ENCODE measurements at regions not wholly inside any gene's neighbourhood (a gene's known extent, or its start where the extent isn't known, plus 50 kb on each side); places are given as distances from the start of the nearest gene placed in this dataset.

DNA sequence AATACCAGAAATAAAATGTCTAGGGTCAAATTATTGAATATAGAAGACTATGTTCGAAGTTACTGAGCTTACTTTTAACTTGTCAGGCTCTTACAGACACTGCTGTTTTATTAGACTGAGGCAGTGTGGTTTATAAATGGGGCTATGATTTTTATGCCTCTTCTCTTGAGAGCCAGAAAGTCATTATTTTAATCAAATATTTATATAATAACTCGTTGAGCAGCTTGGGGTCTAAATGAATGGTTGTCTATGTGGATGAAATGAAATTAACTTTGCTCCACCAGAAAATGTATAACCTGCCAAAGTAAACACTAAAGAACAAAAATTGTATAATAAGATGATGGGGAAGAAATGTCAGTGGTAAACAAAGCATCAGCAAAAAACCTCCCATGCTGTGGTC is 175.6 kb upstream of the THSD7A start:
- TF ChIP-seq, protein P1, sequence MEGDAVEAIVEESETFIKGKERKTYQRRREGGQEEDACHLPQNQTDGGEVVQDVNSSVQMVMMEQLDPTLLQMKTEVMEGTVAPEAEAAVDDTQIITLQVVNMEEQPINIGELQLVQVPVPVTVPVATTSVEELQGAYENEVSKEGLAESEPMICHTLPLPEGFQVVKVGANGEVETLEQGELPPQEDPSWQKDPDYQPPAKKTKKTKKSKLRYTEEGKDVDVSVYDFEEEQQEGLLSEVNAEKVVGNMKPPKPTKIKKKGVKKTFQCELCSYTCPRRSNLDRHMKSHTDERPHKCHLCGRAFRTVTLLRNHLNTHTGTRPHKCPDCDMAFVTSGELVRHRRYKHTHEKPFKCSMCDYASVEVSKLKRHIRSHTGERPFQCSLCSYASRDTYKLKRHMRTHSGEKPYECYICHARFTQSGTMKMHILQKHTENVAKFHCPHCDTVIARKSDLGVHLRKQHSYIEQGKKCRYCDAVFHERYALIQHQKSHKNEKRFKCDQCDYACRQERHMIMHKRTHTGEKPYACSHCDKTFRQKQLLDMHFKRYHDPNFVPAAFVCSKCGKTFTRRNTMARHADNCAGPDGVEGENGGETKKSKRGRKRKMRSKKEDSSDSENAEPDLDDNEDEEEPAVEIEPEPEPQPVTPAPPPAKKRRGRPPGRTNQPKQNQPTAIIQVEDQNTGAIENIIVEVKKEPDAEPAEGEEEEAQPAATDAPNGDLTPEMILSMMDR (IDR thresholded peaks at IDR 0.05): no peak
- TF ChIP-seq POLR2A (IDR thresholded peaks at IDR 0.05): no peak

All from adrenal gland (tissue), 5 donors.